ENCODE measurements at regions not wholly inside any gene's neighbourhood (a gene's known extent, or its start where the extent isn't known, plus 50 kb on each side); places are given as distances from the start of the nearest gene placed in this dataset.

- H3K36me3 ChIP-seq (ENCODE audit: insufficient read depth, low read length) = no peaks in the 10 kb centered on the region
- no peak overlapping the region for H3K4me3 ChIP-seq
- H3K9ac ChIP-seq (ENCODE audit: insufficient read length) = no peak overlapping the region
- no peaks in the 10 kb centered on the region for H3K9me3 ChIP-seq (ENCODE audit: low read depth, low read length)
- no peak for DNase-seq (ENCODE audit: low read depth, low spot score)
- no peak overlapping the region for H3K27ac ChIP-seq
- TF ChIP-seq POLR2AphosphoS5 (IDR thresholded peaks at IDR 0.05; ENCODE audit: borderline replicate concordance, low read depth, low read length) (no peak), FOXP2 (optimal IDR thresholded peaks at IDR 0.05; ENCODE audit: control extremely low read depth, extremely low read length, insufficient read depth) (no peak), EZH2 (IDR thresholded peaks at IDR 0.05) (no peak)
These were observed 440.0 kb downstream of the DAD1 start for GRCh38 chr14:22149058-22149457.

- Histone ChIP-seq H3K27ac (no peak overlapping the region), H3K9ac (ENCODE audit: insufficient read length) (no peak overlapping the region), H3K9me3 (ENCODE audit: low read depth, low read length) (no peaks in the 10 kb centered on the region), H3K4me3 (no peak overlapping the region), H3K36me3 (ENCODE audit: insufficient read depth, low read length) (no peaks in the 10 kb centered on the region)
- no peak for DNase-seq (ENCODE audit: low read depth, low spot score)
- TF ChIP-seq EZH2 (IDR thresholded peaks at IDR 0.05) = no peak
- no peak for TF ChIP-seq FOXP2 (optimal IDR thresholded peaks at IDR 0.05; ENCODE audit: control extremely low read depth, extremely low read length, insufficient read depth)
- no peak for TF ChIP-seq POLR2AphosphoS5 (IDR thresholded peaks at IDR 0.05; ENCODE audit: borderline replicate concordance, low read depth, low read length)
These were observed 441.3 kb downstream of the DAD1 start for GRCh38 chr14:22147716-22148115.

GRCh38 chr14:22143363-22143762 is 445.7 kb downstream of the DAD1 start:
- no peak overlapping the region for H3K9ac ChIP-seq (ENCODE audit: insufficient read length)
- H3K27ac ChIP-seq = no peak overlapping the region
- no peaks in the 10 kb centered on the region for H3K36me3 ChIP-seq (ENCODE audit: insufficient read depth, low read length)
- H3K4me3 ChIP-seq = no peak overlapping the region
- no peaks in the 10 kb centered on the region for H3K9me3 ChIP-seq (ENCODE audit: low read depth, low read length)
- TF ChIP-seq FOXP2 (optimal IDR thresholded peaks at IDR 0.05; ENCODE audit: control extremely low read depth, extremely low read length, insufficient read depth) = no peak
- TF ChIP-seq EZH2 (IDR thresholded peaks at IDR 0.05) = no peak
- no peak for TF ChIP-seq POLR2AphosphoS5 (IDR thresholded peaks at IDR 0.05; ENCODE audit: borderline replicate concordance, low read depth, low read length)
- no peak for DNase-seq (ENCODE audit: low read depth, low spot score)

GRCh38 chr14:22140633-22141032 is 448.4 kb downstream of the DAD1 start:
- no peak overlapping the region for H3K27ac ChIP-seq
- no peaks in the 10 kb centered on the region for H3K36me3 ChIP-seq (ENCODE audit: insufficient read depth, low read length)
- H3K9me3 ChIP-seq (ENCODE audit: low read depth, low read length) = no peaks in the 10 kb centered on the region
- DNase-seq (ENCODE audit: low read depth, low spot score) = no peak
- TF ChIP-seq FOXP2 (optimal IDR thresholded peaks at IDR 0.05; ENCODE audit: control extremely low read depth, extremely low read length, insufficient read depth) (no peak), POLR2AphosphoS5 (IDR thresholded peaks at IDR 0.05; ENCODE audit: borderline replicate concordance, low read depth, low read length) (no peak), EZH2 (IDR thresholded peaks at IDR 0.05) (no peak)
- no peak overlapping the region for H3K9ac ChIP-seq (ENCODE audit: insufficient read length)
- no peak overlapping the region for H3K4me3 ChIP-seq

DNA sequence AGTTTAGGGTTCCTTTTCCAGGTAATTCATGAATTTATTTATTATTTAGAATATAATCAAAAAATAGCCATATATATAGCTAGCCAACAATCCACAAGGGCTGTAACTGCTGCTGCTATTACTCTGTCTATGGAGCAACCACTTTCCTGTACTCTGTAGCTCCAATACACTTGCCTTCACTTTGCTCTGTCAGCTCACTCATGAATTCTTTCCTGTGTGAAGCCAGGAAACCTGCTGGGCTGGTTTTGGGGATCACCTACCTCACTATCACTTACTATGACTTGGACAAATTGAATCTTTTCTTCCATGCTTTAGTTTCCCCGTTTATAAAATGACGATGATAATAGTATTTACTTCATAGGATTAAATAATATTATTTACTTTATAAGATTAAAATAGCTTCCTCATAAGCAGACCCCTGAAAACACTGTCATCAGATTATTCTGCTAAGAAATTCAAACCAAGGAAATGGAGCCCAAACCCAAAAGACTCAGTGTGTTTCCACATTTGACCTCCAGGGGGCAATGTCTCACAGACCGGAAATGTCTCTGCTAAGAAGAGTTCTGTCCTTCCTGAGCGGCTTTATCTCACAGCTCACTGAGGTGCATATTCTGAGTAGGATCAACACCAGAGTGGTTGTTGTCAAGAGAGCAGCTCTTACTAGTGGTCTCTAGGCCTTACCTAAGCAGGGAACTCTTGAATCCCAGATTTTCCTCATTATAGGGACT is 457.1 kb downstream of the DAD1 start:
- TF ChIP-seq EZH2 (IDR thresholded peaks at IDR 0.05) (no peak), FOXP2 (optimal IDR thresholded peaks at IDR 0.05; ENCODE audit: control extremely low read depth, extremely low read length, insufficient read depth) (no peak)
- no peaks in the 10 kb centered on the region; the same call in 1 of the 2 replicates for H3K9me3 ChIP-seq (ENCODE audit: low read depth, low read length)
- DNase-seq (ENCODE audit: low read depth, low spot score) = no peak
- H3K36me3 ChIP-seq (ENCODE audit: insufficient read depth, low read length) = no peaks in the 10 kb centered on the region
- H3K4me3 ChIP-seq = no peak overlapping the region
- no peak overlapping the region for H3K9ac ChIP-seq (ENCODE audit: insufficient read length)
- no peak overlapping the region for H3K27ac ChIP-seq

GRCh38 chr14:22124073-22124613 is 450.5 kb upstream of the OR4E1 start:
- H3K27ac ChIP-seq = no peak overlapping the region
- DNase-seq (ENCODE audit: low read depth, low spot score) = no peak
- H3K9ac ChIP-seq (ENCODE audit: insufficient read length) = no peak overlapping the region
- H3K9me3 ChIP-seq (ENCODE audit: low read depth, low read length) = no peaks in the 10 kb centered on the region; the same call in 1 of the 2 replicates
- TF ChIP-seq FOXP2 (optimal IDR thresholded peaks at IDR 0.05; ENCODE audit: control extremely low read depth, extremely low read length, insufficient read depth) = no peak
- no peak for TF ChIP-seq EZH2 (IDR thresholded peaks at IDR 0.05)
- no peak for TF ChIP-seq POLR2AphosphoS5 (IDR thresholded peaks at IDR 0.05; ENCODE audit: borderline replicate concordance, low read depth, low read length)
- no peak overlapping the region for H3K4me3 ChIP-seq
- no peaks in the 10 kb centered on the region for H3K36me3 ChIP-seq (ENCODE audit: insufficient read depth, low read length)

DNA sequence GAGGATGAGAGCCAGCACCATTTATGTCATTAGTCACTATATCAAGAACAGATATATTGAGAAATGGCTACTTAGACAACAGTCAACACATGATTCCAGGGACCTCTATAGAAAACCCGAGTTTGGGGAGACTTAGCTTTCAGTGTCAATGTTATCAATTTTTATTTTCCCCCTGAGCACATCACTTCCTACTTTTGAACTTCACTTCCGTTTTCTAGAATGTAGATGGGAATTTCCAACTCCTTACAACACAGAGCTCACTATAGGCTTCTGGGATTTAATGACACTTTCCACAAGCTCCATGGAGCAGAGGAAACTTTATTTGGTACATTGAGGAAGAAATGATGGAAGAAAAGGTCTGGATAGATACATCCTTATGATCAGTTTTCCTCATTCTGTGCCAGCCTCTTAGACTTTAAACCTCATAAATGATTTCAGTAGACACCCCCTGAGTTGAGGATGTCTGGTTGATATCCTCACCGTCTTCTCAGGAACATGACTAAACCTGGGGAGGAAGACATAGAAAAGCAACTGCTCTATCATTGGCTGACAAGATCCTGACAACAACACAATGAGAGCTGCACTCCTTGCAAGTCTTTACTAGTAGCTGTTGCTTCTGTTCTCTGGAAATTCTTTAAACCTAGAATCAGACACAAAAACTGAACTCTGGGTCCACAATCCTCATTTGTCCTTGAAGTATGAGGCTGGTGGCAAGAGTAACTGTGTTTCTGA is 449.4 kb upstream of the OR4E1 start:
- Histone ChIP-seq H3K4me3 (no peak overlapping the region), H3K27ac (no peak overlapping the region), H3K36me3 (ENCODE audit: insufficient read depth, low read length) (no peaks in the 10 kb centered on the region), H3K9ac (ENCODE audit: insufficient read length) (no peak overlapping the region), H3K9me3 (ENCODE audit: low read depth, low read length) (no peaks in the 10 kb centered on the region)
- TF ChIP-seq EZH2 (IDR thresholded peaks at IDR 0.05) = no peak
- TF ChIP-seq FOXP2 (optimal IDR thresholded peaks at IDR 0.05; ENCODE audit: control extremely low read depth, extremely low read length, insufficient read depth) = no peak
- no peak for DNase-seq (ENCODE audit: low read depth, low spot score)

GRCh38 chr14:22122227-22122818 is 448.7 kb upstream of the OR4E1 start:
- TF ChIP-seq EZH2 (IDR thresholded peaks at IDR 0.05) (no peak), POLR2AphosphoS5 (IDR thresholded peaks at IDR 0.05; ENCODE audit: borderline replicate concordance, low read depth, low read length) (no peak), FOXP2 (optimal IDR thresholded peaks at IDR 0.05; ENCODE audit: control extremely low read depth, extremely low read length, insufficient read depth) (no peak)
- no peaks in the 10 kb centered on the region for H3K36me3 ChIP-seq (ENCODE audit: insufficient read depth, low read length)
- no peaks in the 10 kb centered on the region for H3K9me3 ChIP-seq (ENCODE audit: low read depth, low read length)
- no peak overlapping the region for H3K9ac ChIP-seq (ENCODE audit: insufficient read length)
- no peak overlapping the region for H3K4me3 ChIP-seq
- DNase-seq (ENCODE audit: low read depth, low spot score) = no peak
- H3K27ac ChIP-seq = no peak overlapping the region

Data from SK-N-MC (cell line).